DOHH2 (cell line): ENCODE measurements at regions not wholly inside any gene's neighbourhood (a gene's known extent, or its start where the extent isn't known, plus 50 kb on each side); places are given as distances from the start of the nearest gene placed in this dataset.

Experiments
- H3F3A ChIP-seq: fragments of 200-600 bp; sonication (generic), shearing (Covaris generic); 2 replicates; pipeline ENCODE4 v1.6.0; 2016; ENCODE audit warnings: antibody characterized with exemption, mild to moderate bottlenecking; ENCODE audit not compliant: control insufficient read depth, insufficient read depth
- H3K27ac ChIP-seq: fragments of 200-600 bp; sonication (generic); 2 replicates; pipeline ENCODE4 v1.5.1; 2014; ENCODE audit warnings: low read depth, mild to moderate bottlenecking, low read length, moderate library complexity
- H3K27me3 ChIP-seq: fragments of 200-600 bp; sonication (generic); 2 replicates; pipeline ENCODE4 v1.6.1; 2014; ENCODE audit warnings: mild to moderate bottlenecking, low read length, mixed read lengths; ENCODE audit not compliant: control insufficient read depth
- H3K36me3 ChIP-seq: fragments of 200-600 bp; sonication (generic); 2 replicates; pipeline ENCODE4 v1.6.1; 2014; ENCODE audit warnings: mild to moderate bottlenecking, low read length, moderate library complexity, mixed read lengths; ENCODE audit not compliant: control insufficient read depth
- H3K4me1 ChIP-seq: fragments of 200-600 bp; sonication (generic); 2 replicates; pipeline ENCODE4 v1.6.1; 2014; ENCODE audit warnings: mild to moderate bottlenecking, low read length, mixed read lengths; ENCODE audit not compliant: control insufficient read depth
- H3K4me2 ChIP-seq: fragments of 200-600 bp; sonication (generic); 2 replicates; pipeline ENCODE4 v1.6.0; 2014; ENCODE audit warnings: mild to moderate bottlenecking, low read length, moderate library complexity
- H3K4me3 ChIP-seq: fragments of 200-600 bp; sonication (generic); 2 replicates; pipeline ENCODE4 v1.5.1; 2014; ENCODE audit warnings: mild to moderate bottlenecking, low read length, mixed read lengths
- H3K79me2 ChIP-seq: fragments of 200-600 bp; sonication (generic); 2 replicates; pipeline ENCODE4 v1.6.1; 2014; ENCODE audit warnings: mild to moderate bottlenecking, low read length, mixed read lengths; ENCODE audit not compliant: control insufficient read depth
- H3K9me2 ChIP-seq: fragments of 200-600 bp; sonication (generic); replicated peaks from 2 replicates; pipeline ENCODE4 v1.6.1; 2014; ENCODE audit warnings: mild to moderate bottlenecking, low read length, mixed read lengths; ENCODE audit not compliant: control insufficient read depth
- H3K9me3 ChIP-seq: fragments of 200-600 bp; sonication (generic); 2 replicates; pipeline ENCODE4 v1.6.1; 2014; ENCODE audit warnings: antibody characterized with exemption, low read length, mixed read lengths; ENCODE audit not compliant: control insufficient read depth, insufficient read depth
- H4K20me1 ChIP-seq: fragments of 200-600 bp; sonication (generic); 2 replicates; pipeline ENCODE4 v1.6.0; 2014; ENCODE audit warnings: low read depth, mild to moderate bottlenecking, antibody characterized with exemption, low read length, moderate library complexity; ENCODE audit not compliant: control insufficient read depth, insufficient read depth
- CTCF ChIP-seq: fragments of 200-600 bp; sonication (generic); IDR thresholded peaks from one replicate; pipeline ENCODE4 v1.5.1; 2014; ENCODE audit warnings: antibody characterized with exemption, mild to moderate bottlenecking, low read depth, low read length; ENCODE audit not compliant: poor library complexity, severe bottlenecking
- EZH2phosphoT487 ChIP-seq: fragments of 200-600 bp; sonication (generic); IDR thresholded peaks from 2 replicates; pipeline ENCODE4 v1.6.1; 2017; ENCODE audit warnings: borderline replicate concordance, mild to moderate bottlenecking, antibody characterized with exemption, low read length, moderate library complexity, mixed read lengths

GRCh38 chr12:42893803-42894202 is 304.3 kb upstream of the PRICKLE1 start:
- Histone ChIP-seq H3K4me1 (no peaks in the 10 kb centered on the region), H3K4me2 (no peak overlapping the region), H3K27ac (no peak overlapping the region), H4K20me1 (no peaks in the 10 kb centered on the region), H3K9me3 (no peaks in the 10 kb centered on the region), H3K9me2 (no peaks in the 10 kb centered on the region), H3K36me3 (no peaks in the 10 kb centered on the region), H3K4me3 (no peak overlapping the region), H3F3A (no peaks in the 10 kb centered on the region), H3K27me3 (no peaks in the 10 kb centered on the region), H3K79me2 (no peaks in the 10 kb centered on the region)
- TF ChIP-seq CTCF (no peak), EZH2phosphoT487 (no peak)

GRCh38 chr12:42892702-42893551 is 303.4 kb upstream of the PRICKLE1 start:
- H4K20me1 ChIP-seq: no peaks in the 10 kb centered on the region
- no peaks in the 10 kb centered on the region for H3K79me2 ChIP-seq
- no peaks in the 10 kb centered on the region for H3F3A ChIP-seq
- no peak for TF ChIP-seq EZH2phosphoT487
- TF ChIP-seq CTCF: no peak
- H3K4me2 ChIP-seq: no peak overlapping the region
- H3K4me3 ChIP-seq: no peak overlapping the region
- no peaks in the 10 kb centered on the region for H3K27me3 ChIP-seq
- H3K36me3 ChIP-seq: no peaks in the 10 kb centered on the region
- H3K4me1 ChIP-seq: no peaks in the 10 kb centered on the region
- no peaks in the 10 kb centered on the region for H3K9me3 ChIP-seq
- H3K9me2 ChIP-seq: no peaks in the 10 kb centered on the region
- H3K27ac ChIP-seq: no peak overlapping the region

DNA sequence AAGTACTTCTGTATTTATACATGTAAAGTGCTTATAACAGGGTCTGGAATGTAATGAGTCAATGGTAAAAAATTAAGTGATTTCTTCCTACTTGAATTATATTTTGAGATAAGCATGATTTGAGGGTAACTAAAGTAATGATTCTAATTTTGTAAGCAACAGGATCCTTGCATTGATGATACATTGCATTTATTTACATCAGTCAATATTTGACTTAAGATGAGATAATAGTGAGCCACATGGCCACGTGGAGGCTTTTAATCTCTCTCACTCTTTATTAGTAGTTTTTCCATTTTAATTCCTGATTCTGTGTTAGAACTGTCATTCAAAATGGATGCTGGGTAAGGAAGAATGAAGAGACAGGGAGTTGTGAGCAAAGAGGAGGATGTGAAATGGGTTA is 298.1 kb upstream of the PRICKLE1 start:
- Histone ChIP-seq H3F3A (no peaks in the 10 kb centered on the region), H3K9me3 (no peaks in the 10 kb centered on the region), H3K9me2 (no peaks in the 10 kb centered on the region), H3K27ac (no peak overlapping the region), H3K79me2 (no peaks in the 10 kb centered on the region), H3K4me2 (no peak overlapping the region), H4K20me1 (no peaks in the 10 kb centered on the region), H3K27me3 (no peaks in the 10 kb centered on the region), H3K4me1 (no peaks in the 10 kb centered on the region), H3K36me3 (no peaks in the 10 kb centered on the region), H3K4me3 (no peak overlapping the region)
- TF ChIP-seq CTCF: no peak
- TF ChIP-seq EZH2phosphoT487: no peak
